ENCODE measurements at regions not wholly inside any gene's neighbourhood (a gene's known extent, or its start where the extent isn't known, plus 50 kb on each side); places are given as distances from the start of the nearest gene placed in this dataset.

- Histone ChIP-seq H3K27me3 (ENCODE audit: control insufficient read depth, insufficient read depth, low read length) (no peaks in the 10 kb centered on the region), H2BK15ac (ENCODE audit: low read depth, low read length) (no peak overlapping the region), H2AK5ac (ENCODE audit: low read depth, low read length) (no peak overlapping the region), H3K4ac (ENCODE audit: low read depth, low read length) (no peak overlapping the region), H3K9me3 (ENCODE audit: control insufficient read depth, insufficient read depth, low read length) (no peaks in the 10 kb centered on the region; the same call in 1 of the 2 replicates), H3K9ac (ENCODE audit: low read depth, low read length) (no peak overlapping the region), H4K5ac (ENCODE audit: low read depth, low read length) (no peak overlapping the region), H2BK5ac (ENCODE audit: low read depth, low read length, poor library complexity, severe bottlenecking) (no peak overlapping the region), H3K23ac (ENCODE audit: low read depth, low read length) (no peak overlapping the region), H3K4me1 (ENCODE audit: control insufficient read depth, insufficient read depth, low read length) (peaks cover 6% of the 10 kb centered on the region), H3K18ac (ENCODE audit: low read depth, low read length) (no peak overlapping the region), H2BK120ac (ENCODE audit: low read depth, low read length) (no peak overlapping the region), H4K8ac (ENCODE audit: low read depth in 2 of 2, low read length in 2 of 2) (no peak overlapping the region), H3K4me2 (ENCODE audit: low read depth, low read length) (no peak overlapping the region), H2AK9ac (replicated peaks; ENCODE audit: low read depth, low read length, poor library complexity) (no peak overlapping the region), H4K91ac (ENCODE audit: insufficient read depth, low read depth, low read length) (no peak overlapping the region), H3K9me1 (ENCODE audit: insufficient read depth, low read length) (peaks cover 8% of the 10 kb centered on the region; the same call in 1 of the 2 replicates), H3K4me3 (ENCODE audit: insufficient read depth, low read depth, low read length) (no peak overlapping the region), H3K14ac (replicated peaks; ENCODE audit: low read depth, low read length) (no peak overlapping the region), H4K20me1 (ENCODE audit: insufficient read depth, low read length) (no peaks in the 10 kb centered on the region), H2BK20ac (ENCODE audit: low read depth, low read length) (no peak overlapping the region), H2AFZ (replicated peaks; ENCODE audit: low read length, poor library complexity) (no peak overlapping the region), H3K56ac (ENCODE audit: extremely low read depth, insufficient read depth, low read length) (no peak overlapping the region), H3K27ac (ENCODE audit: insufficient read depth, low read length) (no peak overlapping the region), H3K79me1 (ENCODE audit: low read depth in 1 of 2, low read length in 2 of 2) (no peaks in the 10 kb centered on the region), H3K36me3 (ENCODE audit: control insufficient read depth, insufficient read depth, low read length) (no peaks in the 10 kb centered on the region)
- ATAC-seq (ENCODE audit: low read depth) (no peak), DNase-seq (no peak)
- TF ChIP-seq SMC3 (IDR thresholded peaks at IDR 0.05; ENCODE audit: low read depth, low read length): no peak
- no peak for TF ChIP-seq CEBPB (IDR thresholded peaks at IDR 0.05; ENCODE audit: low read depth, low read length)
- TF ChIP-seq CHD1 (IDR thresholded peaks at IDR 0.05; ENCODE audit: low read depth, low read length): no peak
- TF ChIP-seq, protein P1, sequence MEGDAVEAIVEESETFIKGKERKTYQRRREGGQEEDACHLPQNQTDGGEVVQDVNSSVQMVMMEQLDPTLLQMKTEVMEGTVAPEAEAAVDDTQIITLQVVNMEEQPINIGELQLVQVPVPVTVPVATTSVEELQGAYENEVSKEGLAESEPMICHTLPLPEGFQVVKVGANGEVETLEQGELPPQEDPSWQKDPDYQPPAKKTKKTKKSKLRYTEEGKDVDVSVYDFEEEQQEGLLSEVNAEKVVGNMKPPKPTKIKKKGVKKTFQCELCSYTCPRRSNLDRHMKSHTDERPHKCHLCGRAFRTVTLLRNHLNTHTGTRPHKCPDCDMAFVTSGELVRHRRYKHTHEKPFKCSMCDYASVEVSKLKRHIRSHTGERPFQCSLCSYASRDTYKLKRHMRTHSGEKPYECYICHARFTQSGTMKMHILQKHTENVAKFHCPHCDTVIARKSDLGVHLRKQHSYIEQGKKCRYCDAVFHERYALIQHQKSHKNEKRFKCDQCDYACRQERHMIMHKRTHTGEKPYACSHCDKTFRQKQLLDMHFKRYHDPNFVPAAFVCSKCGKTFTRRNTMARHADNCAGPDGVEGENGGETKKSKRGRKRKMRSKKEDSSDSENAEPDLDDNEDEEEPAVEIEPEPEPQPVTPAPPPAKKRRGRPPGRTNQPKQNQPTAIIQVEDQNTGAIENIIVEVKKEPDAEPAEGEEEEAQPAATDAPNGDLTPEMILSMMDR (conservative IDR thresholded peaks at IDR 0.05; ENCODE audit: low read depth, low read length): no peak
- TF ChIP-seq RFX5 (IDR thresholded peaks at IDR 0.05; ENCODE audit: low read depth, low read length): no peak
- no peak for TF ChIP-seq NFE2L2 (IDR thresholded peaks at IDR 0.05; ENCODE audit: low read depth, low read length)
- no peak for TF ChIP-seq MAFK (IDR thresholded peaks at IDR 0.05; ENCODE audit: low read depth, low read length)
- TF ChIP-seq RAD21 (IDR thresholded peaks at IDR 0.05; ENCODE audit: low read length): no peak
- no peak for TF ChIP-seq MXI1 (IDR thresholded peaks at IDR 0.05; ENCODE audit: borderline replicate concordance, low read depth, low read length)
- no peak for TF ChIP-seq FOS (IDR thresholded peaks at IDR 0.05; ENCODE audit: low read depth, low read length)
- TF ChIP-seq MAZ (IDR thresholded peaks at IDR 0.05; ENCODE audit: borderline replicate concordance, low read depth, low read length): no peak
- no peak for TF ChIP-seq ELK1 (IDR thresholded peaks at IDR 0.05; ENCODE audit: borderline replicate concordance, low read depth, low read length)
- no peak for TF ChIP-seq USF2 (IDR thresholded peaks at IDR 0.05; ENCODE audit: low read depth, low read length)
- TF ChIP-seq BHLHE40 (IDR thresholded peaks at IDR 0.05; ENCODE audit: low read depth, low read length): no peak
- TF ChIP-seq RCOR1 (IDR thresholded peaks at IDR 0.05; ENCODE audit: insufficient replicate concordance, low read length): no peak
- 78% methylated on average over 1 of the region's 4 CpGs; no CpG with 5 or more reads in 1 of the 2 experiments for WGBS, 2 experiments (ENCODE audit: extremely low coverage in 2 of 2, insufficient read length in 1 of 2)
- ChIA-PET POLR2A (ENCODE audit: unreplicated experiment) (no interaction called here), CTCF (interaction anchor here (1.4 kb wide), 1 partner anchor 11 kb away, joined by 4 read pairs; no protein-coding TSS in a partner anchor)
- intact Hi-C loops (cut with micrococcal nuclease): no loop called here
- BruUV-seq (replicated peaks): no TSS peak
- dilution Hi-C loops (cut with HindIII; ENCODE audit: low sequenced_read_pairs, unreplicated experiment): no loop called here
- in situ Hi-C loops (cut with MboI; ENCODE audit: low sequenced_read_pairs): no loop called here
These were observed 110.8 kb upstream of the CDH5 start for GRCh38 chr16:66255647-66256046.
